ENCODE measurements at regions not wholly inside any gene's neighbourhood (a gene's known extent, or its start where the extent isn't known, plus 50 kb on each side); places are given as distances from the start of the nearest gene placed in this dataset.

DNA sequence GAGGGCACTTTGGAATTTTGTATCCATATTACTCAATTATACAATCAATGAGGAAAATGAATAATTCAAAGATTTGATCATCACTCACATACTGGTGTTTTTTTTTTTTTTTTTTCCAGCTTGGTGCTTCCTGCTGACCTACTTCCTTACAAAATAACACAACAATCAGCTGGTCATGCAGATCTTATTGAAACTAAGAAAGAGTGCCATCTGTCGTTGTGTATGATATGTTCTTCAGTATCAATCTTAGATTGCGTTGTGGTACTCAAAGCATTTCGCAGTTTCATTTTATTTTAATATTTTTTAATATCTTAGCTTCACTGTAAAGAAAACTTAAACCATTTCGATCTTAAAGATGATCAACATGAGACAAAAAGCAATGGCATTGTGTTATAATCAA, 155.6 kb downstream of the OGFRL1 start:
- no peak for DNase-seq

DNA sequence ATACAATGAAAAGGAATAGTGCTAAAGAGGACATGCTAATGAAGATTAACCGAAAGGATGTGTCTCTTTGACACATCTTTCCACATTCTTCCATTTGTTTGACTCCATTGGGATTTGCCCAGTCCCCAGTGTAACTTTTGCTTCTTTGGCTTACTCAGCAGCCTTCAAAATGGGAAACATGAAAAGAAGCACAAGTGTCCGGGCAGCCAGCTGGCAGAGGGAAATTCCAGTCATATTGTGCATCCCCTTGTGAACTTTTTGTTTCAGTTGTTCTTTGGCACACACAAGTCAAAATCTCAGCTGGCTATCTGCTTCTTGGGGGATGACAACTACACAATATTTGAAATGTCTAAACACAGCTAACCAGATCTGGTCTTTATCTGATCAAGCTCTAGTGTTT, 157.4 kb downstream of the OGFRL1 start:
- DNase-seq: no peak

DNA sequence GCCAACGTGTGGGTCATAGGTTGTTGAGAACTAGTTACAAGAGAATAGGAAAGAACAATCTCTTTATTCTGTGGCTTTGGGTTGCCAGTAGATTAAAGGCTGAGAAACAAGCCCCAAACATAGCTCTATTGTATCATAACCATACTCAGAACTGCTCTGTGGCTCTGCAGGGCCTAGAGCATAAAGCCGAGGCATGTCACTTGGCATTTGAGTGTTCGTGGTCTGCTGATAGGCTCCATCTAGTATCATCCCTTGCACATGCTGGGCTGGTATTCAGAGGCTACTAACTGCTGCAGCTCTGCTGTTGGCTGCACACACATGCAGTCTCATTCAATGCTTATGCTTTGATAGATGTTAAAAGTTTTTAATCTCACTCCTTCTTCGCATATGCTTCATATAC, 157.9 kb downstream of the OGFRL1 start:
- DNase-seq: no peak

DNA sequence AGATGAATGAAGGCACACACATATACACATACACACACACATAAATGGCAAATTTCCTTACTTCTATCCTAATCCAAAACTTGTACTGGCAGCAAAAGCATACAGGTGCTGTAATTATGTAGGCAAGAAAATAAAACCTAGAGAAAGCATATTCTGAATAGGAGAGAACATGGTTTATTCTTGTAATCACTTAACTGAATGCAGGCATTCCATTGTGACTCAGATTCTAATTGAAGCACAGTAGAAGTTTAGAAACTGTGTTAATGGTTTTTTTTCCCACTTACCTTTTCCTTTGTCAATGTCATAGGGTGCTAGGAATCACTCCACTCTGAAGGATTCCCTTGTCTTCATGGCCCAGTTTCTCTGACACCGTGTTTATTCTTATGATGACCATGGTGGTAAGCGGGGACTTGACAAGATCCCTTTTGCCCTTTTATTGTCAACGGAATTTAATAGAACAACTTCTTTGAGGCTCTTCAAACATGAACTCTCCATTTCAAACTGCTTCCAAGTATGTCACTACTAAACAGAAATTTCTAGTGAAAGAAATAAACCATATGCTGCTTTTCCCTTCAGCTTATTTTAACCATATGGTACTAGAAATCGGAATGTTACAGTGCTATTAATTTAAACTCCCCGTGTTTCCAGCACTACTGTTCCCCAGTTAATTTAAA, 164.2 kb downstream of the OGFRL1 start:
- DNase-seq: no peak

DNA sequence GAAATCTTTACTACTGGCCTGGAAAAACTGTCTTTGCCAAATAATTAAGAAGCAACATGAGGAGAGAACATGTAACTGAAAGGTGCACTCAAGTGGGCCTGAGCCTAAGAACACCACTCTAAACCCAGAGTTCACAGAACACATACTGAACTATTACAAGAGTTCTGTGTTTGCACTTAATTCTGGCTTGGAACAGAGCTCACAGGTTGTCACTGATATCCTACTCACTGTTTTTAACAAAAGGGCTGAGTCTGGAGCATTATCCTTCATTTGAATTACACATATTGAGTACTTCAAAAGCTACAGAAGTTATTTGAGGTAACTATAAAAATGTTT, 164.7 kb downstream of the OGFRL1 start:
- DNase-seq: no peak

DNA sequence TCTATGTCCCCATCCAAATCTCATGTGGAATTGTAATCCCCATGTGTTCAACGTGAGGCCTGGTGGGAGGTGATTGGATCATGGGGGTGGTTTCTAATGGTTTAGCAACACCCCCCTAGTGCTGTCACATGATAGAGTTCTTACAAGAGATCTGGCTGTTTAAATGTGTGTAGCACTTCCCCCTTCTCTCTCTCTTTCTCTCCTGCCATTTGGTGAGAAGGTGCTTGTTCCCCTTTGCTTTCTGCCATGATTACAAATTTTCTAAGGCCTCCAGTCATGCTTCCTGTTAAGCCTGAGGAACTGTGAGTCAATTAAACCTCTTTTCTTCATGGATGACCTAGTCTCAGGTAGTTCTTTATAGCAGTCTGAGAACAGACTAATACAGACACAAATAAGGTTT, 165.4 kb downstream of the OGFRL1 start:
- DNase-seq: no peak

DNA sequence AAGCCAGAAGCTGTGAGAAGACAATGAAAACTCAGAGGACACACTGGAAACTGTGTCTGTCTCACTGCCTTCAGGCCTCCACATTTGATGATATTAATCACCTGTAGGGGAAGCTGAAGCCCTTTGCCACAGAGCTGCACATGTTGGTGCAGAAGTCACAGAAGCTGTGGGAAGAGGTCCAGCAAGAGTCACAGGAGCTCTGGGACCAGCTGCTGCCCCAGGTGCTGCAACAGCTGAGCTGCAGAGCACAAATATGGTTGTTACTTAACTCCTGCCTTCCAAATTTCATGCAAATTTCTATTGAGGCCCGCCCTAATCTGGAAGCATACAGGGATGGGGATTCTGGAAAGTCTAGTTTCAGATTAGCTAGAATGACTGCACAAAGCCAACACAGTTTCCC, 169.3 kb downstream of the OGFRL1 start:
- peak; percentile 47 for DNase-seq

DNA sequence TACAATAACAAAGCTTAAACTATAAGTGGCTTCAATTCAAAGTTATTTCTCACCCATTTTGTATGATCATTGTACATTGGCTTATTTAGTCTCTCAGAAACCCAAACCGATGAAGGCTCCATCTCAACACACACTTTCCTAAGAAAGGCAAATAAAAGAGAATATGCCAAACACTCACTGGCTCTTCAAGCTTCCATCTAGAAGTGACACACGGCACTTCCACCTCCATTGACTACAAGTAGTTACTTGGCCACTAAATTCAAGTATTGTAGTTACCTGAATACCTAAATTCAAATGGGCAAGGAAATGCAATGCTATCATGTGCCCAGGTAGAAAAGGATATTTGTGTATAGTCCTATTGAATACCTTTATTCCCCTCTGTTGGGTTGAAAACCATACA, 170.6 kb downstream of the OGFRL1 start:
- DNase-seq: no peak

DNA sequence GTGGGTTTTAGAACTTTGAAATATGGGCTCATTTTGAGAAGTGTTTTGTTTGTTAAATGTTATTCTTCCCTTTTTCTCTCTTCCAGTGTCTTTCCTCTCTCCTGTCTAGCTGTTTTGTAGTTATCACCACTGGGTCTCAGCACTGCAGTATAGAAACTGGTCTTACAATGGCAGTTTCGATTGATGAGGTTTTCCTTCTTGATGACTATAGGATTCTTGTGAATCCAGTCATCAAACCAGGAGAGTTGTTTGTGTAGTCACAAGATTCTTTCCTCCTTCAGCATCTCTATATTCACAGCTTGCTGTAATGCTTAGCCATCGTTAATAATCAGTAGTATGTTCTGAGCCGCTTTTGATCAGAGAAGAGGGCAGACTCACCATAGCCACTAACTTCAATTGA, 172.3 kb downstream of the OGFRL1 start:
- DNase-seq: no peak

DNA sequence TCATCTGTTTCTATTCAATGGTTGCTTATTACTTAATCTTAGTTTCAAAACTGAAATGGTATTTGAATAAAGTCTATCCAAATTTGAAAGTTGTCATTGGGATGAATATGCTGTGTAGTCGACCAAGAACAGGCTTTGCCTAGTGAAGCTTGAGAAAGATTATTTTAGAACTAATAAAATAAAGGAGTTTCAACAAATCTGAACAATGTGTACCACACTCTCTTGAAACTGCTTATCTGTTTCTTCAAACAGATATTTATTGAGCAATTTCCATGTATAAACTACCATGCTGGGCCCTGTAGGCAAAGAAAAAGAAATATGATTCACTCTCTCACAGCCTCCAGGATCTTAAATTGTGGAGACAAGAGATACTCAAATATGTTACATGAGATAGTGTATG, 174.4 kb downstream of the OGFRL1 start:
- DNase-seq: no peak

DNA sequence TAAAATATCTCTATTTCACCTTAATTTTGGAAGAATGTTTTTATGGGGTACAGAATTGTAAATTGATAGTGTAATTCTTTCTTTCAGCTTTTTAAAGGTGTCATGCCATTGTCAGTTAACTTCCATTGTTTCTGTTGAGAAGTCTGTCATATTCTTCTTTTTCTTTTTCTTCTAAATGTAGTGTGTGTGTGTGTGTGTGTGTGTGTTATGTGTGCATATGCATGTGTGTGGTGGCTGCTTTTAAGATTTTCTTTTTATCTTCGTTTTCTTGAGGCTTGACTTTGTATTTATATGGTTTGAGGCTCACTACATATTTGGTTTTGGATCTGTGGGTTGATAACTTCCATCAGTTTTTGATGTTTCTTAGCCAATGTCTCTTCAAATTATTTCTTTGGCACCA, 176.5 kb downstream of the OGFRL1 start:
- DNase-seq: no peak

DNA sequence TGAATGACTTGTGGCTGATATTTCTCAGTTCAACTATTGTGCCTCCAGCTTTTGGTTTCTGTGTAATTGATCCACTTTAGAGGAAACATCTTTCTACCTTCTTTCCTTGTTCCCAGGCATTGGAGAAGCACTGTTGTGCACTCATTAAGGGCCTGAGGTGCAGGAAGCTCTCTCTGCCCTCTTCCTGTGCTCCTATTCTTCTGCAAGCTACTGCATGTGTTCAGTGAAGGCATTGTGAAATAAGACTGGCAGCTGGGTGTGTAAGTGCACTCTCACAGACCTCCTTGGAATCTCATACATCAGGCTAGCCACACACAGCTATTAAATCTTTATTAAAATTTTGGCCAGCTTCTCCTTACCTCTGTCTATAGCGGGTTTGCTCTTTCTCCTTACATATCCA, 177.8 kb downstream of the OGFRL1 start:
- no peak for DNase-seq

DNA sequence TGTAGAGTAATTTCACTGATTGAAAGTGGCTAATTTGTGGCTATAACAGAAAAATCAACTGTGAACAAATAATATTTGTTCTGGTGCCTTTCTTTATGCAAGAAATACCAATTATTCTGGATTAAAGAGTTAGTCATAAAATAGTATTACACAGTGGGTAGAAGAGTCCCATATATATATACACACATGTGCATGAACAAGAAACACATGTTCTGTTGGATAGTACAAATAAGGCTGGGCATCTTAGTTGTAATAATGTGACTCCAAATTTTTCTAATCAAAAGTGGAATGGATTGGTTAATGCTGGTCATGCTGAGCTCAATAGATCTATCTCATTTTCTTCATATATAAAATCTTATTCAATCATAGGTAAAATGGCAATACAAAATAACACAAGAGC, 179.4 kb downstream of the OGFRL1 start:
- no peak for DNase-seq

DNA sequence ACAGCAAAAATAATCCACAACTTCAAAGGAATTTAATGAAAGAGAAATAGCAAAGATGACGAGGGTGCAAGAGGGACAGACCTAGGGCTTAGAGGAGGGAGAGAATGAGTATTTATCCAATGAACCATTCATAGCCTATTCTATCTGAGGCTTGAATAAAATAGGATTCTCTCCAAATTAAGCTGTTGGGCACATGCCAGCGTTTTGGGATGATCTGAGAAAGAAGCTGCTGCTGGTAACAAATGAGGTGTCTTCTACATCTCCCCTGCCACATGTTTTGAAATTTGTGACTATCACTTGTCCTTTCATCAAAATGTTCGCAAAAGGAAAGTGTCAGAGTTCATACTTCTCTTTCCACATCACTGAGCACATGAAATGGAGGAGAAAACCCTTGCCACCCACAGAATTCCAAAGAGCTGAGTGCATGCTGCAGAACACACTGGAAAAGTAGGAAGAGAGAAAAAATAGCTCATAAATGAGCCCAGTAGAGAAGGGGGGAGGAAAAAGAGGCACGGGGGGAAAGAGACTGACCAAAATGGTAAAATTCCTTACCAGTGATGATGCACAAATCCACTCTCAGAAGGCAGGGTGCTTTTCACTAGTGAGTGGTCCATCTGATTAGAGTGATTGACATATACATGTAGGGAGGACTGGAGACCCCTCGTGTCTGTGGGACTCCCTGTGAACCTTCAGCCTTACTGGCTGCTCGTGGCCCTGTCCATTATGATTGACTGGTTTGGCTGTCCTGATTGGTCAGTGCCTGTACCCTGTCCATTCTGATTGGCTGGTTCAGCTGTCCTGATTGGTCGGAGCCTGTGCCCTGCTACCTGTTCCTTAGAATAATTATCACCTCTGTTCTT, 180.5 kb downstream of the OGFRL1 start:
- no peak for DNase-seq

DNA sequence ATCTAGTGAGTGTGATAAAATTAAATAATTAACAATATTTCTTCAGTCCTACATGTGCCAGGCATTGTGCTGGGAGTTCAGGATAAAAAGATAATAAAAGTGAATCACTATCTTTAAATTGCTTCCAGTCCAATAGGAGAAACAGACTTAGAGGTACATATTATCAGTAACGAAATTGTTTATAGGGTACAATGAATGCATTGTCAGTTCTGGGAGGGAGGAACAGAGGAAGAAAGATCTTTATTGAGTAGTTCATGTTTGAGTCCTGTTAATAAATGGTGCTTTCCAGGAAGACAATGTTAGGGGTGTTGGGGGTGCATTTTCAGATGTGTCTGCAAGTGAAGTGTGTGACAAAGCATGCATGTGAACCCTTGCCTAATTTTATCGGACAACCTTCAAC, 183.1 kb downstream of the OGFRL1 start:
- DNase-seq: no peak

DNA sequence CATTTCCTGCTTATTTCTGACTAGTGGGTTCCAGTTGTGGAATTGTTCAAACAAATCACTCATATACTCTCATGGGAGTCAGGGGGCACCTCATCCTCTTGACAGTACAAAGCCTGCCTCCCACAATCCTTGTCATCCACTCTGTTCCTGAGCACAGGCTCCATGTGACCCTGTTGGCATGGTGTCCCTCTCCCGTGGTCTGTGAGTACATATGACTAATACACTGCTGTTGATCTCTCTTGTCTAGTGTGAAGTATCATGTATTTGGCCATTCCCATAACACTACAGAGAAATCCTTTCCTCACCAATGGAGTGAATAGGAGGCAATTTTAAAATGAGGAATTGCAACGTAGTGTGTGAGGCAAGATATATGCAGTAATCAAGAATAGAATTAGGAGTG, 185.3 kb downstream of the OGFRL1 start:
- DNase-seq: no peak

DNA sequence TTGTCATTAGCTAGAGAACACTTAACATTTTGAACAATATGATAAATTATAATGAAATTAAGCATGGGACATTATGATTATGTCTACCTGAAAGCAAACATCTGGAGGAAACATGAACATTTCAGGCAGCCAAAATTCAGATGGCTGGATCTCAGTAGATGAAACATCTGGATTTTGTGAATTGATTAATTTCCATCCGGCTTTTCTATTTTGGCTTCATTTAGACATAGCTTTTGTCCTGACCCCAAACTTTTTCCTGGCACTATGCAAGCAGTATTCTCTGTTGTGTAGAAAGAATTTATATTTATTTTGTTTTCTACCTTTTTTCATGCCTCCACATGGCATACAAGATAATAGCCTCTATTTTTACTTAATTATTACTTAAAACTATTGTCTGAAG, 186.3 kb downstream of the OGFRL1 start:
- no peak for DNase-seq

DNA sequence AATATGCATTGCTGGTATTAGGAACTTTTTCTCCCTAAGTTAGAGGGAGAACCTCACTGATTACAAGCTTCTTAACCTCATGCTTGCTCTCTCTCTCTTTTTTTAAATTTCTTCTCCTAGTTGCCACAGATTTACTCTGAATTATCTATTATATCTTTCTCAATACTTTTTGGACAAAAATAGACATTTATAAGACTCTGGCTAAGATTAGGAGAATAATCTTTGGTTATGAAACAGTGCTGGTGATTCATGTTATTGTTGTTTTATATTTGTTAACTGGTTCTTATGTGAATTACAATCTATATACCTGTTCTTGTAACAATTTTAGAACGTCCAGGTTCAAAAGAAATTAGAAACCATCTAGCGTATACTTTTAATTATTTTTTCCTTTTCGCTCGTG, 187.8 kb downstream of the OGFRL1 start:
- no peak for DNase-seq

DNA sequence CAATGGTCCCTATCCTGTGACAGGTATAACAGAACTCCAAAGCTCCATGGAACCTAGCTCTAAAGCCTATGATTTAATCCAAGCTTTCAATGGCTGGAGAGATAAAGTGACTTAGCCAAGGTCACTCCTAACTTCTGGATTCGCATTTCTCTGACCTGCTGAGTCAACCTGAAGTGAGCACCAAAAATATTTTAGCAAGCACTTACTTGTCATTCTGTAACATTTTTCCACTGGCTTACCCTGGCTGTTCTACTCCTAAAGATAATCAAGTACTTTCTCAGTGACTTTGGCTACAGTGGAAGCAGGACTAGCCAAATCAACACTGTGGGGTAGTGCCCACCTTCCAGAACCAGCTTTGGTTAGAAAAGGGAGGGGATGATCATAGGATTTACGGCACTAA, 188.3 kb downstream of the OGFRL1 start:
- DNase-seq: no peak

DNA sequence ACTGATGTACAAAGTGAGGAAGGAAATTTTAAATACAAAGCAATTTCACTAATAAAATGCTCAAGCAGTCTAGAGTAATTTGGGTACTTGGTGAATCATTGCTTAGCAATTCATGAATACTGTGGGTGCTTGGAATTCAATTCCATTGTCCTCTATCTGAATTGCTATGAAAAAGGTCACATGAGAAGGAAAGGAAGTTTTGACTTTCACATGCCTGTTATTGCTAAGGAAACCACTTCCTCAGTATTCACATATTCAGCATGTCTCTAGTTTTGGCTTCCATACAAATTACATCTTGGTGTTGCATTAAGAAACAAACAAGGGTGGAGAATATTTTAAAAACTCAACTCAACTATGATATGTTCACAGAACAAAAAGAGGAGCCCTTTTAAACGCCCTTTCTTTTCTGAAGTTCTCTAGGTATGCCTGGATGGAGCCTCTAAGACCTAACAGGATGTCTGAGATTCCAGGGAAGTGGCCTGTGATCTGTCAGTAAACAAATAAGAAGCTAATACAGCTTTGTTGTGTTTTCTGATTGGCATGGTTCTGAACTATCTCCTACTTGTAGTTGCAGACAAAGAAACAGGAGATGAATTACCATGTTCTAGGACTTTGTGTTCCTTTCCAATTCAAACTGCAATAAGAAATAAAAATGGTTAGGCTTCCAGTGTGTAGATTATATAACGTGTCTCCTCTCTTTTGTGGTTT, 190.4 kb downstream of the OGFRL1 start:
- DNase-seq: no peak

DNA sequence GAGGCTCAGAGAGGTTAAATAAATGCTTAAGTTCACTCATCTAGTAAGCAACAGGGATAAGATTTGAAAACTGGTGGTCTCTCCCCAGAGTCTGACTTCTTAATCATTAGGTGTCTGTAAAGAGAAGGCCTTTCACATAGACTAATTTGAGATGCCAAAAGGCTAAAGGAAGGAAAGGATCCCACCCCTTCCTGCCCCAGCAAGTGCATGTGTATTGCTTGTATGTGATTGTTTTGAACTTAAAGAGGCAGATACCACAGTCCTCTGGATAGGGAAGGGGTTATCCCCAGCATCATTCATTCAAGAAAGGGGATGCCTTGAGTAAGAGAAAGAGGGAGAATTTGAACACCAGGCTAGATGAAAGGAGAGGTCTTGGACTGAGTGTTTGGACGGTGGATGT, 192.0 kb downstream of the OGFRL1 start:
- no peak for DNase-seq

DNA sequence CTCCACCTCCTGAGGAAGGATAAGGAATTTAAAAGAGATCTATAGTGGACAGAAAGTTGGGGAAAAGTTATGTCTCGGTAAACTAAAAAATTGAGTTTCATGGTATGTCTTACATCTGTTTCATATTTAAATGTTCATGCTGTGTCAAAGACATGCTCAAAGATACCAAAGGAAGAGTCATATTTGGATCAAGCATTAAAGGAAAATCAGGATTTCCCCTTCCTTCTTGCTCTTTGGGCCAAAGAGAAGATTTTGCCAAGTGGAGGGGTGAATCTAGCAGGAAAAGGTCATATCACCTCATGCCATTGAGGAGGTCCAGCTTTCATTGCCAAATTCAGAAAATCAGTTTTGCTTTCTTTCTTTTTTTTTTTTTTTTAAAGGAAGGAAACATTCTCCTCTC, 192.4 kb downstream of the OGFRL1 start:
- no peak for DNase-seq

DNA sequence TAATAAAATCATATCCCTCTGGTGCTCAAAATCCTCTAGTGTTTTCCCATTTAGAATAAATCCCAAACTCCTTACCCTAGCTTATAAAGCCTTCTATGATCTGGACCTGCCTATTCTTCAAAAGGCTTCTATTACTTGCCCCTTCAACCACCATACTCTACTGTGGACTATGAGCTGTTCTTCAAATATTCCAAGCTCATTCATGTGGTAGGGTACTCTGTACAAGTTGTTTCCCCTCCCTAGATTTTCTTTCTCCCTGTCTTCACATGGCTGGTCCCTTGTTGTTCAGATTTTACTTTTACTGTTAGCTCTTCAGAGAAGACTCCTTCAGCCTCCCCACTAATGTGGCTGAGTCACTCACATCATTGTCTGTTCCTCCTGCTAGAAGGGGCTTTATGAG, 193.2 kb downstream of the OGFRL1 start:
- no peak for DNase-seq

DNA sequence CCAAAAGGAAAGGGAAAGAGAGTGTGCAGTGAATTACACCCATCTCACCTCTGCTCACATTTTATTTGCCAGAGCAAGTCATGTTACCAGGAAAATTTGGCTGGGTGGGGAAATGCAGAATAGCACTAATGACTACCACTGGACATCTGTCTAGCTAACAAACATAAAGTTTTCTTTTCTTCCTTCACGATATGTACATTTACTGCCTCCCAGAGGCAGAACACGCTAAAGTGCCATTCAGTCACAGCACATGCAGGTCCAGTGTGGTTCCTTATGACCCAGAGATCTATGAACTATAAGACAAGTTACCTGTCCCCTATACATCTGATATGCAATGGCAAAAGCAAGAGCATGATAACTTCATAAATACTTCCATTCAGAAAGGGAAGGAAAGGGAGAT, 194.1 kb downstream of the OGFRL1 start:
- DNase-seq: no peak
